Right ventricle myocardium superior (tissue), 1 donor: ENCODE measurements at regions not wholly inside any gene's neighbourhood (a gene's known extent, or its start where the extent isn't known, plus 50 kb on each side); places are given as distances from the start of the nearest gene placed in this dataset.
"Not testable (repeated sequence)": the region's sequence is repeated elsewhere in the genome, so short reads cannot be mapped to it uniquely, and the experiment has no call there.

Experiments
- ATAC-seq: fragments of 200-7000 bp; cut with Tn5 transposase; one replicate; pipeline ENCODE4 v1.9.1; 2020; ENCODE audit warnings: mild to moderate bottlenecking; ENCODE audit not compliant: poor library complexity
- DNase-seq: peaks from one replicate; pipeline ENCODE4 v3.0.0-alpha.2; 2020
- intact Hi-C: fragments of 100-400 bp; cut with DNase I; formaldehyde crosslinking; loops from one replicate; pipeline ENCODE4 v1.11.2; 2022
- donor health status: DM: no; HTN: yes; CAD: no; lungs with severe emphysema.

DNA sequence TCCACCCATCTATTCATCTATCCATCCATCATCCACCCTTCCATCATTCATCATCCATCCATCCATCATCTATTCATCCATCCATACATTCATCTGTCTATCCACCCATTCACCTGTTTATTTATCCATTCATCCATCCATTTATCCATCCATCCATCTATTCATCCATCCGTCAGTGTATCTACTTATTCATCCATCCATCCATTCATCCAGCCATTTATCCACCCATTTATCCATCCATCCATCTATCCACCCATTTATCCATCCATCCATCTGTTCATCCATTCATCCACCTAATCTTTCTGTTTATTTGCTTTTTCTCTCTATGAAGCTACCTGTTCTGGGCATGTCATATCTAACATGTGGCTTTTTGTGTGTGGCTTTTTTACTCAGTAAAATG, 115.4 kb downstream of the CRYAA start:
- intact Hi-C loops, result no loop called here
- ATAC-seq (no peak), DNase-seq (no peak)

DNA sequence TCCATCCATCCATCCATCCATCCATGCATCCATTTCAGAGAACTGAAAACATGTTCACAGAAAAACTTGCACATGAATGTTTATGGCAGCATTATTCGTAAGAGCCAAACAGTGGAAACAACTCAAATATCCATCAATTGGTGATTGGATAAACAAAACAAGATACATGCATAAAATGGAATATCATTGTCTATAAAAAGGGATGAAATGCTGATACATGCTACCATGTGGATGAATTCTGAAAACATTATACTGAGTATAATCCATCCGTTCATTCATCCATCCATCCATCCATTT, 115.1 kb downstream of the CRYAA start:
- DNase-seq, ATAC-seq, intact Hi-C loops: not testable (repeated sequence)

DNA sequence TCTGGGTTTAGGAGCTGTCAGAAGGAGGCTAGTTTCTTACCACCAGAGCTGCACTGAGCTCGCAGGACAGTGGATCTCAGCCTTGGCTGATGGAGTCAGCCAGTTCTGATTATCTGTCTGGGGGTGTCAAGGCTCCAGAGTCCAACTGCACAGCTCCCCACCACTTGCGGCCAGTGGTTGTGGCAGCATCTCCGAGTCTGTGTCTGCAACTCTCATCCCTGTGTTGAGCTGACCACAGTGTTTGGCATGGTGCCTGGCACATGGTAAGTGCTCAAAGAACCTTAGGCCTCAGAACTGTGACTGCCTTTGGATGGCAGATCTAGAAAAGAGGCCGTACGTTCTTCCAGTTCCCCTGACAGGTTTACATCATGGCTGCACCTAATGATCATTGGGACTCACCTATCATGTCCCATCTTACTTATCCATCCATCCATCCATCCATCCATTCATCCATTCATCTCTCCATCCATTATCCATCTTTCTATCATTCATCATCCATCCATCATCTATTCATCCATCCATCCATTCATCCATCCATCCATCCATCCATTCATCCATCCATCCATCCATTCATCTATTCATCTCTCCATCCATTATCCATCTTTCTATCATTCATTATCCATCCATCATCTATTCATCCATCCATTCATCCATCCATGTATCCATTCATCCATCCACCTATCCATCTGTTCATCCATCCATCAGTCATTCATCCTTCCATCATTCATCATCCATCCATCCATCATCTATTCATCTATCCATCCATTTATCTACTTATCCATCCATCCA, 114.5 kb downstream of the CRYAA start:
- ATAC-seq (no peak), DNase-seq (peak; percentile 10)
- intact Hi-C loops, result no loop called here

DNA sequence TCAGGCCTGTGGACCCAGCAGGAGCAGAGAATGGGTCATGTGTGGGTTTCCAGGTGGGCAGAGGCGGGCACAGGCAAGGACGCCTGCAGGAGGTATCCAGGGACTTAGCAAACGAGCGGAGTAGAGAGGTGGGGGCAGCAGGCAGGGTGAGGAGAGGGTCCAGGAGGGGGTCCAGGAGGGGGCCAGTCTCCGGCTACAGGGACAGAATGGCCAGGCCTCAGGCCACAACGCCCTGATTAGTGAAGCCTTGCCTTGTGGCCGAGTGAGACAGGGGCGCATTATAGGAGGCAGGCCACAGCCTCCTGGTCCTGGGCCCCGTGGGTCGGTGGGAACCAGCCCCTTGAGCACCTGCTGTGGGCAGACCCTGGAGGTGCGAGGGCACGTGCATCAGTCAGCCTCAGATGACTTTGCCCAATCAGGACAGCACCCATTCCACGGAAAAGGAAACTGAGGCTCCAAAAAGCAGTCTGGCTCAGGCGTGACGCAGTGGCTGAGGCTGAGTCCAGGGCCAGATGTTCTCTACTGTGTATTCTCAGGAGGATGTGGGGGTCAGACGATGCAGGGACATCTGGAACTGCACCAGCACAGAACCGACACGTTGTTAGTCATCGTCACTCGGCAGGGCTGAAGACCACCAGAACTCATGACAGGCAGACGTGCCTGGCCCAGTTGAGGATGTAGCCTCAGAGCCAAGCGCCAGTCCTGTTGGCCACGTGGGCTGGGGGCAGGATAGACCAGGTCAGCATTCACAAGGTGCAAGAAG, 113.7 kb downstream of the CRYAA start:
- ATAC-seq (no peak), DNase-seq (peak; percentile 31)
- intact Hi-C loops, result no loop called here

DNA sequence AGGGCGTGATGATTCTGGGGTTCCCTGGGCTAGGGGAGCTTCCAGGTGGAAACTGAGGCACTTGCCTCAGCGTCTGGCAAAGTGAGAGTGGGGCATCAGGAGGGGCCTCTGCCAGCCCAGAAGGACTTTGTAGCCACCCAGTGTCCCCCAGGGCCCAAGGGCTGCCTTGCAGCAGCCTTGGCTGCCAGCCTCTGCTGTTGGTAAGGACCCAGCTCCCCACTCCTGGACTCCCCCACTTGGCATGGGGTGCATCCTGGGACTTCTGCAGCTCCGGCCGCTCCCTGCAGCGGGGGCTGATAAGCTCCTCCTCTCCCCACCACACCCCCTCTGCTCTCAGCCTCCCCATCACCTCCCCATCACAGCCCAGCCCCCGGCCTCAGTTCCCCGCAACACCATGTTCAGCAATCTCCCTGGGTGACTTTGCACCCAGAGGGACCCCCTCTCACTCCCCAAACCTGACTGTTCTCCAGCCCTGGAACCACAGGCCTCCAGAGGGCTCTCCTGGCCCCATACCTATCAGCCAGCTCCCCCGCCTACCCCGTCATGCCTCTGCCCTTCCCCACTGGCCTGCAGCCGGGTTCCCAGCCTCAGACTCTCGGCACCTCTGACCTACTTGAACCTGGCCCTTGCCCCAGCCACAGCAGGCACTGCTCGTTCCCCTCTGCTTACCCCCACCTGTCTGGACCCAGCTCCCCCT, 113.0 kb downstream of the CRYAA start:
- intact Hi-C loops, result no loop called here
- DNase-seq, result peak; percentile 33
- no peak for ATAC-seq

DNA sequence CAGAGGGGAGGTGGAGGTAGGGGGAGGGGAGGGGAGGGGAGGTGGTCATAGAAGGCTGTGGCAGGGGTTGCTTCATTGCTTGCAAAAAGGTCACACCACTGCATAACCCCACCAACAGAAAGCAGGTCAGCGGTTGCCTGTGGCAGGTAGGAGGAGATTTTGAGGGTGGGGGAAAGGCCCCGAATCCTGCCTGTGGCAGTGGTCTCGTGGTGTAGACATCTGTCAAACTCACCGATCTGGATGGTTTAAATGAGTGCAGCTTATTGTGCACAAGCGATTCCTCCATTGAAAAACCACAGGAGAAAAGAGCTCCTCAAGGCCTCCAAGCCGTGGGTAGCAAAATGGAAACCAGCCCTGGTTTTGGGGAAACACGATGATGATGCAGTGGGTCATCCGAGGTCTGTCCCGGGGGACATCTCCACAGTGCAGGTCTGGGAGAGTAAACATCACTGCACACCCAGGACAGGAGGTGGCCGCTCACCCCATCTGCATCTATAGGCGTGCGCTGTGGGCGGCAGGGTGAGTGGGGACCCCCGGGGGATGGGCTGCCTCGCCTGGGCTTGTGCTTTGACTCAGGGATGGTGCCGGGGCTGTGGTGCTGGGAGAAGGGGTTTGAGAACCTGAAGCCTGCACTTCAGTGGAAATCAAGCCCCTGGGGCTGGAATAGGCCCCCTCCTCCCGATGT, 112.3 kb downstream of the CRYAA start:
- intact Hi-C loops, result no loop called here
- DNase-seq, result peak; percentile 29
- no peak for ATAC-seq

DNA sequence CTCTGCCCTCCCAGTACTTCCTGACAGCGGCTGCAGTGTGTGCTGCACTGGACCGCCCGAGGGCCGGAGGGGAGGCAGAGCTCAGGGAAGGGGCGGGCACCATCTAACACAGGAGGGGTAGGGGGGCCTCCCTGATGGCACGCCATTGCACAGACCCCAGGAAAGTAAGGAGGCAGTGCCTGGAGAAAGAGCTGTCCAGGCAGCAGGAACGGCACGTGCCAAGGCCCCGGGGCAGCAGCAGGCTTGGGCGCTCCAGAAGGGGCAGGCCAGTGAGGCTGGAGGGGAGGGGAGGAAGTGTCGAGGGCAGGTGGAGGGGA, 110.7 kb downstream of the CRYAA start:
- intact Hi-C loops, result no loop called here
- DNase-seq, result peak; percentile 17

DNA sequence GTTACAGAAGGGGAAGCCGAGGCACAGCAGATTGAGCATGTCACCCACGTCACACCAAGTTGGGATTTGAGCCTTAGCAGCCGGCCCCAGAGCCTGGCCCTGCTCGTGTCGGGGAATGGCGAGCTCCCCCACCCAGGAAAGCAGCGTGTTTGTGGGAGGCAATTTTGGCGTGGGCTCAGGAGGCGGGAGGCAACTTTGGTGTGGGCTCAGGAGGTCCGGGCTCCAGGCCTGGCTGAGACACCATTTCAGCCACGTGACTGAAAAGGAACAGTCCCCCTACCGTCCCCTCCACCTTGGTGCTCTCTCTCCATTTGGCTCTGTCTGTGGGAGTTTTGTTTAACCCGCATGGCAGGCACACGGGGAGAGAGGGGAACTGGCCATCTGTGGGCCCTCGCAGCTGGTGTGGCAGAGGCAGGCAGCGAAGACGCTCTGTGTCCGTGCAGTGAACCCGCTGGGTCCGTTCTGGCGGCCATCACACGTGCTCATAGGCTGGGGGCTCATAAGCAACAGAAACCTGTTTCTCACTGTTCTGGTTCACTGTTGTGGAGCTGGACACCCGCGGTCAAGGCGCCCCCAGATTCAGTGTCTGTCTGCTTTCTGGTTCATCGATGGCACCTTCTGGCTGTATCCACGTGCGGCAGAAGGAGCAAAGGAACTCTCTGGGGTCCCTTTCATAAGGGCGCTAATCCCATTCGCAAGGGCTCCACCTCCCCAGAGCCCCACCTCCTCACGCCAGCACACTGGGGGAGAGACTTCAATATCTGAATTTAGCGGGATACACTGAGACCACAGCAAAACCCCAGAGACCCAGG, 110.2 kb downstream of the CRYAA start:
- ATAC-seq (no peak), DNase-seq (peak; percentile 30)
- intact Hi-C loops, result no loop called here

More for the DNA sequence above, 110.7 kb downstream of the CRYAA start:
- no peak for ATAC-seq

DNA sequence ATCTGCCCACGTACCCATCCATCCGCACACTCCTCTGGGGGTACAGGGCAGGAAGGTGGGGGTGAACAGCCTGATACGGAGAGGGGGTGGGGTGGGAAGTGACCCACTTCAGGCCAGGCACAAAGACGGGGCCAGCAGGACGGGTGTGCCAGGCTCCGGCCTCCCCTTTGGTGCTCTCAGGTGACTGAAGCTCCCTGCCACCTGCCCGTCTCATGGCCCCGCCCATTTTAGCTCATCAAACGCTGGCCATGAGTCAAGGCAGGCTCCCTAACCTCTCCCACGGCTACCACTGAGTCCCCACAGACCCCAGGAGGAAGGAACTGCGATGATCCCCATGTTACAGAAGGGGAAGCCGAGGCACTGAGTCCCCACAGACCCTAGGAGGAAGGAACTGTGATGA, 109.6 kb downstream of the CRYAA start:
- DNase-seq (peak; percentile 18), ATAC-seq (peak; percentile 13)
- intact Hi-C loops, result no loop called here

DNA sequence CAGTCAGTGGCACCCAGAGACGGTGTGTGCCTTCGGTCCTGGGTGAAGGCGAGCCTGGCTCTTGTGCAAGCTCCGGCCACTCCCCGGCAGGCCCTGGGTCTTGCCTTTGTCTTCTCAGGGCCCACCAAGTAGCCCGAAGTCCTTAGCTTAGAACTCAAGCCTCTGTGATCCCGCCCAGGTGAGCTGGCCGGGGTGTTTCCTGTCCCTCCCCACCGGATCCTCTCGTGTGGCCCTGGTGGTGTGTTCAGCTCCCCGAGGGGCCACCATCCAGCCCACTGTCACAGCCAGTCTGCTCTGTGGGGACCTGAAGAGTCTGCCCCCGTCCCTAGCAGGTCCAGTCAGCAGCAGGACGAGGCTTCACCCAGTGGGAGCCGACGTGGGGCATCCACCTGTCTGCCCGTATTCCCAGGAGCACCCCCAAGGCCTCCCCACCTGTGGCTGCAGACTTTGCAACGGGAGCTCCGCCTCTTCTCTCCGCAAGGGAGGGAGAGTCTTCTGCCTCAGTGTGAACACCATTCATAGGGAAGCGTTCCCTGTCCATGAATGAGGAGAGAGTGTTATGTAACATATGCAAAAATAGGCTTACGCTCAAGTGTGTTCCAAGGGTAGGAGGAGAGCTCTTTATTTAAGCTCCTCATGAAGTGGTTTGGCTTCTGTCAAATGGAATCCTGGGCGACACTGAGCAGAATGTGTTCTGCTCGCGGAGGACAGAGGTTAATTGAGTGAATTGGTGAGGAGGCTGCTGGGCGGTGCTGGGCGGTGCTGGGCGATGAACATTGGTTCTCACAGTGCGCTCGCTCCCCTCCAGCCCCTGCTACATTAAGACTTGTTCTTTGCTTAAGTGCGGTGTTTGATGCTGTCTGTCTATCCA, 108.9 kb downstream of the CRYAA start:
- ATAC-seq (peak; percentile 94), DNase-seq (peak; percentile 61)
- intact Hi-C loops, result no loop called here

DNA sequence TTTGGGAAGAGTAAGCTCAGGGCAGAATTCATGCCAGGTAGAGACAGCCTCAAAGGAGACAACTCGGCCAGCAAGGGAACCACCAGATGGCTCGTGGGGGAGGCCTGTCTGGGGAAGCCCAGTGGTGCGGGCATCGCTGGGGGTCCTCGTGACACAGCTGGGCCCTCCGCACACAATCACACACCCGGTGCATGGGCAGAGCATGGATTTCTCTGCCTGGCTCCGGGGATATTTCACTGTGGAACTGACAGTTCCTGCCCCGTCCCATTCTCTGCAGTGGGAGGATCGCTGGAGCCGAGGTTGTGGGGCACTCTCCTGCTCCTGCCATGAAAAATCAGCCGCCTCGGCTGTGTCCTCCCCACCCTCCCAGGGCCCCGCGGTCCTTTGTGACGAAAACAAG, 108.0 kb downstream of the CRYAA start:
- ATAC-seq (no peak), DNase-seq (peak; percentile 16)
- intact Hi-C loops, result no loop called here

DNA sequence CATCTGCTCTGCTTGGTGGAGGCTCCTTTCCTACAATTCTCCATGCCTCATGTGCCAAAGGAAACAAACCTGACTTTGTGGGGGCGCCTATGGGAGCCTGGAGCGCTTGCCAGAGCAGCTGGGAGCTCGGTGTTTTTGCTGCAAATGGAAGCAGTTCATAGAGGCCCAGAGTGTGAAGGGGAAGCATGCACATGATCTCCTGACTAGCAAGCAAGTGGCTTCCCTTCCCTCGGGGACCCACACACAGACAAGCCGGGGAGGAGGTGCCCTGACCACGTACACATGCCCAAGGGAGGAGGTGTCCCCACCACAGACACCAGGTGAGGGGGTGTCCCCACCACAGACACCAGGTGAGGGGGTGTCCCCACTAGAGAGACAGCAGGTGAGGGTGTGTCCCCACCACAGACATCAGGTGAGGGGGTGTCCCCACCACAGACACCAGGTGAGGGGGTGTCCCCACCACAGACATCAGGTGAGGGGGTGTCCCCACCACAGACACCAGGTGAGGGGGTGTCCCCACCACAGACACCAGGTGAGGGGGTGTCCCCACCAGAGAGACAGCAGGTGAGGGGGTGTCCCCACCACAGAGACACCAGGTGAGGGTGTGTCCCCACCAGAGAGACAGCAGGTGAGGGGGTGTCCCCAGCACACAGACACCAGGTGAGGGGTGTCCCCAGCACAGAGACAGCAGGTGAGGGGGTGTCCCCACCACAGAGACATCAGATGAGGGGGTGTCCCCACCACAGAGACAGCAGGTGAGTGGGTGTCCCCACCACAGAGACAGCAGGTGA, 106.8 kb downstream of the CRYAA start:
- intact Hi-C loops, result no loop called here
- DNase-seq (peak; percentile 11), ATAC-seq (no peak)

DNA sequence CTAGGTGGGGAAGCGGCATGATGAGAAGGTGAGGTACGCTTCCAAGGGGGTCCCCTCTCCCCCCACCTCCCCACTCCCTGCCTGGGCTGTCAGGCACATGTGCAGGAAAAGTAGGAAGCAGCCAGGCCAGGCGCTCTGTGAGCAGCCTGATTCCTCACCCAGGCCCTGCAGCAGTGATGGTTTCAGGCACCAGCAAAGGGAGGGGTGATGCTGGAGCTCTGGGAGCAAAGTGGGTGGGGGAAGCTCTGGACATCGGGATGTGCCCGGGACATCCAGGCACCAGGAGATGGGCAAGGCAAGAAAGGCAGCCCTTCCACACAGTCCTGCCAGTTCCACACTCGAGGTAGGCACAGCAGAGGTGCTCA, 106.1 kb downstream of the CRYAA start:
- DNase-seq (peak; percentile 18), ATAC-seq (no peak)
- intact Hi-C loops, result no loop called here

DNA sequence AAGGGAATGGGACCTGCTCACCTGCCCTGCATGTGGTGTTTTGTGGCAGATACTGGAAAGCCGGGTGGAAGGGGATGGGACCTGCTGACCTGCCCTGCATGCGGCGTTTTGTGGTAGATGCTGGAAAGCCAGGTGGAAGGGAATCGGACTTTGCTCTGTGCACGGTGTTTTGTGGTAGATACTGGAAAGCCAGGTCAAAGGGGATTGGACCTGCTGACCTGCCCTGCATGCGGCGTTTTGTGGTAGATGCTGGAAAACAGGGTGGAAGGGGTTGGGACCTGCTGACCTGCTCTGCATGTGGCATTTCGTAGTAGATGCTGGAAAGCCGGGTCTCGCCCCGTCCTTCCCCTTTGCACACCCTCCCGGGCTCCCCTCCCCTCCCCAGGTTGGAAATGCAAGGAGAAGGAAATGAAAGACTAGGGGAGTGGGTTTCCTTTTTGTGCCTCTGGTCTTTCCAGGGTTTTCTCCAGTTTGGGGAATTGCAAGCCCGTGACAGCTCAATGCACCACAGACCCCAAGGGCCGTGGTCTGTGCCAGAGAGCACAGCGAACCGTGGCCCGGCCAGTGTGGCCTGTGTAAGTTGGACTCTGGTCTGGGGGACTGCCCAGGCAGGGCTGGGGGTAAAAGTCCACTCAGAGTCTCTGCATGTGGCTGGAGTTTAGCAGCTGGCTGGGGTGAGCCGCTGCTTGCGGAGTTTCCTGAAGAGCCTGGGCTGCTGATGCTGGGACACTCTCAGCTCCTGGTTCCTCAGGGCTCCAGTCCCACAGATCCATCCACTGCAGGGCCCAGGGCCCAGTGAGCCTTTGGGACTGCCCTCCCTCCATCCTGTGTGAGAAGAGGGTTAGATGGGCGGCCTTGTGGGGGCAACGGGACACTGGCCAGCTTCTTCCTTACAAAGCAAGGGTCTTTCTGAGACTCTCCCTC, 105.5 kb downstream of the CRYAA start:
- intact Hi-C loops, result no loop called here
- DNase-seq (peak; percentile 28), ATAC-seq (no peak)

DNA sequence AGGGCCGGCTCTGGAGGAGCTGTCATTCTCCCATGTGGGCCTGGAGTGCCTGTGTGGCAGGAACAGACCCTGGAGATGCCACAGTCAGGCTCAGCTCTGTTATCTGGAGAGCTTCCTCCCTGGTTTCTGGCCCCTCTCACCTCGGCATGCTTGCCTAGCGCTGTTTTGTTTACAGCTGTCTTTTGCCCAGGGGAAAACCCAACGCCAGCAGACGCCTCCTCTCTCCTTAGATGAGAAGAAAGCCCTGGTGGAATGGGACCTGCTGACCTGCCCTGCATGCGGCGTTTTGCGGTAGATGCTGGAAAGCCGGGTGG, 104.9 kb downstream of the CRYAA start:
- DNase-seq (peak; percentile 8), ATAC-seq (no peak)
- intact Hi-C loops, result no loop called here

DNA sequence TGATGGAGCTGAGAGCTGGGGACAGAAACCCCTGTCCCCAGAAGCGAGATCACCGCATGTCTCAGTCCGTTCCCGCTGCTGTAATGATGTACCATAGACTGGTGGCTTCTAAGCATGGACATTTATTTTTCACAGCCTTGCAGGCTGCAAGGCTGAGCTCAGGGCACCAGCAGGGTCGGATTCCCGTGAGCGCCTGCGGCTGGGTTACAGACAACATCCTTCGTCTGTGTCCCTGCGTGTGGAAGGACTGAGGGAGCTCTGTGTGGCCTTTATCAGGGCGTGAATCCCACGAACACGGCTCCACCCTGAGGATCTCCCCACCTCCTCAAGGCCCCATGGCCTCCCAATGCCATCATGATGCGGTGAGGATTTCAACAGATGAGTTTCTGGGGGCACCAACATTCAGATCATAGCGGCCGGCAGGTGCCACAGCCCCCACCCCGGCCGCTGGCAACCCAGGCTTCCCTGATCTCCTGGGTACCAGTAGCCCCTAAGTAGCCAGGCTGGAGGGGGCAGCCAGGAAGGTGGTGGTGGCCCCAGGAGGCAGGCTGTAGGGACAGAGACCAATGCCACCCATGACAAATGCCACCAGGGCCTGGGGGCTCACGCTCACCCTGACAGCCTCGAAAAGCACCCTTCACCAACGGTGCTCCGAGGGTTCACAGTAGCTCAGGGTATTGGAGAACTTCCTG, 104.4 kb downstream of the CRYAA start:
- intact Hi-C loops, result no loop called here
- ATAC-seq, result no peak
- peak; percentile 13 for DNase-seq
